ENCODE measurements at regions not wholly inside any gene's neighbourhood (a gene's known extent, or its start where the extent isn't known, plus 50 kb on each side); places are given as distances from the start of the nearest gene placed in this dataset.

DNA sequence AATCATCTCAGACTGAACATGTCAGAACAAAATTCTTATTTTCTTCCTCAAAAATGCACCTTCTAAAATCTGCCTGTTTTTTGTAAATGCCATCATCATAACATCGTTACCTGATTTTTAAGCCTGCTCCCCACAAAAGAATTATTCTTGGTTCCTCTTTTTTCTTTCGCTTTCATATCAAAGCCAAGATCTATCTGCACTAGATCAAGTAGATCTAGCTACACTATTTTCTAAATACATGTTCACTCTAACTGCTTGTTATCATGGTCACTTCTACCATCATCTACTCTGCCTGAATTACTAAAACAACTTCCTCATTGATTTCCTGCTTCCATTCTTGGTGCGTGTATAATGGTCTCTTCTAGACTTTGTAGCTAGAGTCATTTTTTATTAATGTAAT, 217.7 kb downstream of the ARPP21 start:
- TF ChIP-seq GLIS3 (CRISPR knock-in tag; IDR thresholded peaks at IDR 0.05) (no peak), ISL1 (CRISPR knock-in tag; IDR thresholded peaks at IDR 0.05) (no peak), TOX (CRISPR knock-in tag; IDR thresholded peaks at IDR 0.05; ENCODE audit: borderline replicate concordance) (no peak)
- no peak for ATAC-seq

DNA sequence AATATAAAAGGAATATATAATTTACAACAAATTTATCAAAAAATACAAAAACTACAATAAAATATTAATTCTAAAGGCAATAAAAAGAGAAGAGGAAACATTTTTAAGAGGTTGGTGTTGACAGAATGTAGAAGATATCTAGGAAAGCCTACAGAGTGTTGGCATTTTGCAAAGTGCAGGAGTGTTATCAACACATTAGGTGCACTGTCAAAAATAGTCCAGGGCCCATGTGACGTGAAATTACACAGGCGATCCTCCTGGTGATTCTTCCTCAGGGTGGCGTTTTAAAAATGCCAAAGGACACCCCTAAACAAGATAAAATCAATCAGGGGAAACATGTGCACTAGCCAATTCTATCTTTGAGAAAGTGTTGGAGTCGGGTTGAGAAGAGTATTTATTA, 222.7 kb downstream of the ARPP21 start:
- ATAC-seq: no peak
- TF ChIP-seq, protein P1, sequence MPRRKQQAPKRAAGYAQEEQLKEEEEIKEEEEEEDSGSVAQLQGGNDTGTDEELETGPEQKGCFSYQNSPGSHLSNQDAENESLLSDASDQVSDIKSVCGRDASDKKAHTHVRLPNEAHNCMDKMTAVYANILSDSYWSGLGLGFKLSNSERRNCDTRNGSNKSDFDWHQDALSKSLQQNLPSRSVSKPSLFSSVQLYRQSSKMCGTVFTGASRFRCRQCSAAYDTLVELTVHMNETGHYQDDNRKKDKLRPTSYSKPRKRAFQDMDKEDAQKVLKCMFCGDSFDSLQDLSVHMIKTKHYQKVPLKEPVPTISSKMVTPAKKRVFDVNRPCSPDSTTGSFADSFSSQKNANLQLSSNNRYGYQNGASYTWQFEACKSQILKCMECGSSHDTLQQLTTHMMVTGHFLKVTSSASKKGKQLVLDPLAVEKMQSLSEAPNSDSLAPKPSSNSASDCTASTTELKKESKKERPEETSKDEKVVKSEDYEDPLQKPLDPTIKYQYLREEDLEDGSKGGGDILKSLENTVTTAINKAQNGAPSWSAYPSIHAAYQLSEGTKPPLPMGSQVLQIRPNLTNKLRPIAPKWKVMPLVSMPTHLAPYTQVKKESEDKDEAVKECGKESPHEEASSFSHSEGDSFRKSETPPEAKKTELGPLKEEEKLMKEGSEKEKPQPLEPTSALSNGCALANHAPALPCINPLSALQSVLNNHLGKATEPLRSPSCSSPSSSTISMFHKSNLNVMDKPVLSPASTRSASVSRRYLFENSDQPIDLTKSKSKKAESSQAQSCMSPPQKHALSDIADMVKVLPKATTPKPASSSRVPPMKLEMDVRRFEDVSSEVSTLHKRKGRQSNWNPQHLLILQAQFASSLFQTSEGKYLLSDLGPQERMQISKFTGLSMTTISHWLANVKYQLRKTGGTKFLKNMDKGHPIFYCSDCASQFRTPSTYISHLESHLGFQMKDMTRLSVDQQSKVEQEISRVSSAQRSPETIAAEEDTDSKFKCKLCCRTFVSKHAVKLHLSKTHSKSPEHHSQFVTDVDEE (CRISPR knock-in tag; IDR thresholded peaks at IDR 0.05): no peak
- TF ChIP-seq ZFP3 (CRISPR knock-in tag; IDR thresholded peaks at IDR 0.05) (no peak), PPARA (CRISPR knock-in tag; IDR thresholded peaks at IDR 0.05; ENCODE audit: borderline replicate concordance) (no peak)
- TF ChIP-seq, protein P2, sequence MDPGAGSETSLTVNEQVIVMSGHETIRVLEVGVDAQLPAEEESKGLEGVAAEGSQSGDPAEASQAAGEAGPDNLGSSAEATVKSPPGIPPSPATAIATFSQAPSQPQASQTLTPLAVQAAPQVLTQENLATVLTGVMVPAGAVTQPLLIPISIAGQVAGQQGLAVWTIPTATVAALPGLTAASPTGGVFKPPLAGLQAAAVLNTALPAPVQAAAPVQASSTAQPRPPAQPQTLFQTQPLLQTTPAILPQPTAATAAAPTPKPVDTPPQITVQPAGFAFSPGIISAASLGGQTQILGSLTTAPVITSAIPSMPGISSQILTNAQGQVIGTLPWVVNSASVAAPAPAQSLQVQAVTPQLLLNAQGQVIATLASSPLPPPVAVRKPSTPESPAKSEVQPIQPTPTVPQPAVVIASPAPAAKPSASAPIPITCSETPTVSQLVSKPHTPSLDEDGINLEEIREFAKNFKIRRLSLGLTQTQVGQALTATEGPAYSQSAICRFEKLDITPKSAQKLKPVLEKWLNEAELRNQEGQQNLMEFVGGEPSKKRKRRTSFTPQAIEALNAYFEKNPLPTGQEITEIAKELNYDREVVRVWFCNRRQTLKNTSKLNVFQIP (CRISPR knock-in tag; IDR thresholded peaks at IDR 0.05; ENCODE audit: borderline replicate concordance, low read depth): no peak

DNA sequence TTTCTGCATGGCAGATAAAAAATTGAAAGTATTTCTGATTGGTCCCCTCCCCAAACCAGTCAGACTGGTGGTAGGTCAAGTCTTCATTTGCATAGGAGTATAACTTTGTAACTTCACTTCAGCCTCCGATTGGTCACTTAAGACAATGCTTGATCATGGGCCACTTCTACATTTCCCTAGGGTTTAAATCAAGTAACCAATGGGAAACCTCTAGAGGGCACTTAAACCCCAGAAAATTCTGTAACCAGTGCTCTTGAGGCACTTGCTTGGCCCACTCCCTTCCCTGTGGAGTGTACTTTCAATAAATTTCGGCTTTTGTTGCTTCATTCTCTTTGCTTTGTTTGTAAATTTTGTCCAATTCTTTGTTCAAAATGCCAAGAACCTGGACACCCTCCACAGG, 225.5 kb downstream of the ARPP21 start:
- TF ChIP-seq TOX (CRISPR knock-in tag; IDR thresholded peaks at IDR 0.05; ENCODE audit: borderline replicate concordance): no peak
- TF ChIP-seq, protein P2 (CRISPR knock-in tag; IDR thresholded peaks at IDR 0.05; ENCODE audit: borderline replicate concordance, low read depth): no peak
- TF ChIP-seq CSDC2 (CRISPR knock-in tag; IDR thresholded peaks at IDR 0.05): no peak
- TF ChIP-seq, protein P3, sequence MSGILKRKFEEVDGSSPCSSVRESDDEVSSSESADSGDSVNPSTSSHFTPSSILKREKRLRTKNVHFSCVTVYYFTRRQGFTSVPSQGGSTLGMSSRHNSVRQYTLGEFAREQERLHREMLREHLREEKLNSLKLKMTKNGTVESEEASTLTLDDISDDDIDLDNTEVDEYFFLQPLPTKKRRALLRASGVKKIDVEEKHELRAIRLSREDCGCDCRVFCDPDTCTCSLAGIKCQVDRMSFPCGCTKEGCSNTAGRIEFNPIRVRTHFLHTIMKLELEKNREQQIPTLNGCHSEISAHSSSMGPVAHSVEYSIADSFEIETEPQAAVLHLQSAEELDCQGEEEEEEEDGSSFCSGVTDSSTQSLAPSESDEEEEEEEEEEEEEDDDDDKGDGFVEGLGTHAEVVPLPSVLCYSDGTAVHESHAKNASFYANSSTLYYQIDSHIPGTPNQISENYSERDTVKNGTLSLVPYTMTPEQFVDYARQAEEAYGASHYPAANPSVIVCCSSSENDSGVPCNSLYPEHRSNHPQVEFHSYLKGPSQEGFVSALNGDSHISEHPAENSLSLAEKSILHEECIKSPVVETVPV (CRISPR knock-in tag; IDR thresholded peaks at IDR 0.05): no peak
- no peak for TF ChIP-seq RARB (CRISPR knock-in tag; IDR thresholded peaks at IDR 0.05)
- no peak for TF ChIP-seq GLIS3 (CRISPR knock-in tag; IDR thresholded peaks at IDR 0.05)
- no peak for TF ChIP-seq ZFP3 (CRISPR knock-in tag; IDR thresholded peaks at IDR 0.05)
- TF ChIP-seq ARNTL (CRISPR knock-in tag; IDR thresholded peaks at IDR 0.05; ENCODE audit: borderline replicate concordance, low read depth): no peak
- TF ChIP-seq TCF4 (CRISPR knock-in tag; IDR thresholded peaks at IDR 0.05; ENCODE audit: borderline replicate concordance): no peak
- ATAC-seq: no peak

DNA sequence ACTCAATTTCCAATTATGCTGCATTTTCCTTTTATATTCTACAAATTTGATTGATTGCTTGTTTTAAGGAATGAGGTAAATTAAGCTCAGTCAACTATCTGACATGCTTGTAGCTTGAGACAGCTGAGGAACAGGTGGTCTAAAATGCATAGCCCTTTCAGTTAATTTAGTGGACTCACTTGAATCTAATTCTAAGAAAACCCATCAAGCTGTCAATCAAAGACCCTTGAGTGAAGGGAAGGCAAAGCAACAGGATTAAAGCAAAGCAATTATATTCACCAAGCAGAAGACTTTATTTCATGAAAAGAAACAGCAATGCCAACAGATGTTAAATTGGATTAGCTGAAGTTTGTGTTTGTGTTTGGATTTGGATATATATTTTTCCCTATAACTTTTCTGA, 228.5 kb downstream of the ARPP21 start:
- TF ChIP-seq, protein P3 (CRISPR knock-in tag; IDR thresholded peaks at IDR 0.05): no peak
- no peak for TF ChIP-seq ZNF70 (CRISPR knock-in tag; IDR thresholded peaks at IDR 0.05)
- TF ChIP-seq ESRRG (CRISPR knock-in tag; IDR thresholded peaks at IDR 0.05): no peak
- TF ChIP-seq, protein P4, sequence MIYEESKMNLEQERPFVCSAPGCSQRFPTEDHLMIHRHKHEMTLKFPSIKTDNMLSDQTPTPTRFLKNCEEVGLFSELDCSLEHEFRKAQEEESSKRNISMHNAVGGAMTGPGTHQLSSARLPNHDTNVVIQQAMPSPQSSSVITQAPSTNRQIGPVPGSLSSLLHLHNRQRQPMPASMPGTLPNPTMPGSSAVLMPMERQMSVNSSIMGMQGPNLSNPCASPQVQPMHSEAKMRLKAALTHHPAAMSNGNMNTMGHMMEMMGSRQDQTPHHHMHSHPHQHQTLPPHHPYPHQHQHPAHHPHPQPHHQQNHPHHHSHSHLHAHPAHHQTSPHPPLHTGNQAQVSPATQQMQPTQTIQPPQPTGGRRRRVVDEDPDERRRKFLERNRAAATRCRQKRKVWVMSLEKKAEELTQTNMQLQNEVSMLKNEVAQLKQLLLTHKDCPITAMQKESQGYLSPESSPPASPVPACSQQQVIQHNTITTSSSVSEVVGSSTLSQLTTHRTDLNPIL (CRISPR knock-in tag; IDR thresholded peaks at IDR 0.05; ENCODE audit: low read depth): no peak
- TF ChIP-seq, protein P2 (CRISPR knock-in tag; IDR thresholded peaks at IDR 0.05; ENCODE audit: borderline replicate concordance, low read depth): no peak
- no peak for TF ChIP-seq BACH2 (CRISPR knock-in tag; IDR thresholded peaks at IDR 0.05; ENCODE audit: borderline replicate concordance)
- TF ChIP-seq ZFP30 (CRISPR knock-in tag; IDR thresholded peaks at IDR 0.05): no peak
- no peak for TF ChIP-seq ZNF565 (CRISPR knock-in tag; conservative IDR thresholded peaks at IDR 0.05; ENCODE audit: low read depth)
- TF ChIP-seq PPARA (CRISPR knock-in tag; IDR thresholded peaks at IDR 0.05; ENCODE audit: borderline replicate concordance): no peak
- no peak for TF ChIP-seq TCF4 (CRISPR knock-in tag; IDR thresholded peaks at IDR 0.05; ENCODE audit: borderline replicate concordance)
- no peak for TF ChIP-seq RARB (CRISPR knock-in tag; IDR thresholded peaks at IDR 0.05)
- TF ChIP-seq ISL1 (CRISPR knock-in tag; IDR thresholded peaks at IDR 0.05): no peak
- TF ChIP-seq ZFP3 (CRISPR knock-in tag; IDR thresholded peaks at IDR 0.05): no peak
- no peak for TF ChIP-seq ZNF8 (CRISPR knock-in tag; IDR thresholded peaks at IDR 0.05)
- TF ChIP-seq ARNTL (CRISPR knock-in tag; IDR thresholded peaks at IDR 0.05; ENCODE audit: borderline replicate concordance, low read depth): no peak
- TF ChIP-seq GLIS3 (CRISPR knock-in tag; IDR thresholded peaks at IDR 0.05): no peak
- no peak for TF ChIP-seq ZC3H10 (CRISPR knock-in tag; IDR thresholded peaks at IDR 0.05)
- no peak for TF ChIP-seq CSDC2 (CRISPR knock-in tag; IDR thresholded peaks at IDR 0.05)
- TF ChIP-seq OSR1 (CRISPR knock-in tag; IDR thresholded peaks at IDR 0.05): no peak
- TF ChIP-seq SNAI2 (CRISPR knock-in tag; IDR thresholded peaks at IDR 0.05): no peak
- no peak for ATAC-seq
